ENCODE measurements at regions not wholly inside any gene's neighbourhood (a gene's known extent, or its start where the extent isn't known, plus 50 kb on each side); places are given as distances from the start of the nearest gene placed in this dataset.
"Not testable (repeated sequence)": the region's sequence is repeated elsewhere in the genome, so short reads cannot be mapped to it uniquely, and the experiment has no call there.

GRCh38 chr1:83473986-83474385 lies 524.9 kb downstream of the TTLL7 start:
- not testable (repeated sequence) for TF ChIP-seq POLR2A (IDR thresholded peaks at IDR 0.05; ENCODE audit: low read depth, low read length); CTCF (conservative IDR thresholded peaks at IDR 0.05; ENCODE audit: low read depth, low read length); USF2 (IDR thresholded peaks at IDR 0.05; ENCODE audit: low read depth, low read length); SMC3 (IDR thresholded peaks at IDR 0.05; ENCODE audit: low read depth, low read length); CEBPB (IDR thresholded peaks at IDR 0.05; ENCODE audit: low read depth, low read length); RAD21 (IDR thresholded peaks at IDR 0.05; ENCODE audit: low read length); RFX5 (IDR thresholded peaks at IDR 0.05; ENCODE audit: low read depth, low read length); MAZ (IDR thresholded peaks at IDR 0.05; ENCODE audit: borderline replicate concordance, low read depth, low read length)
